Hepatic stellate cell (primary cell): ENCODE measurements at regions not wholly inside any gene's neighbourhood (a gene's known extent, or its start where the extent isn't known, plus 50 kb on each side); places are given as distances from the start of the nearest gene placed in this dataset.

Experiments
- DNase-seq: peaks from one replicate; pipeline ENCODE4 v3.0.0; 2011; ENCODE audit warnings: low spot score

DNA sequence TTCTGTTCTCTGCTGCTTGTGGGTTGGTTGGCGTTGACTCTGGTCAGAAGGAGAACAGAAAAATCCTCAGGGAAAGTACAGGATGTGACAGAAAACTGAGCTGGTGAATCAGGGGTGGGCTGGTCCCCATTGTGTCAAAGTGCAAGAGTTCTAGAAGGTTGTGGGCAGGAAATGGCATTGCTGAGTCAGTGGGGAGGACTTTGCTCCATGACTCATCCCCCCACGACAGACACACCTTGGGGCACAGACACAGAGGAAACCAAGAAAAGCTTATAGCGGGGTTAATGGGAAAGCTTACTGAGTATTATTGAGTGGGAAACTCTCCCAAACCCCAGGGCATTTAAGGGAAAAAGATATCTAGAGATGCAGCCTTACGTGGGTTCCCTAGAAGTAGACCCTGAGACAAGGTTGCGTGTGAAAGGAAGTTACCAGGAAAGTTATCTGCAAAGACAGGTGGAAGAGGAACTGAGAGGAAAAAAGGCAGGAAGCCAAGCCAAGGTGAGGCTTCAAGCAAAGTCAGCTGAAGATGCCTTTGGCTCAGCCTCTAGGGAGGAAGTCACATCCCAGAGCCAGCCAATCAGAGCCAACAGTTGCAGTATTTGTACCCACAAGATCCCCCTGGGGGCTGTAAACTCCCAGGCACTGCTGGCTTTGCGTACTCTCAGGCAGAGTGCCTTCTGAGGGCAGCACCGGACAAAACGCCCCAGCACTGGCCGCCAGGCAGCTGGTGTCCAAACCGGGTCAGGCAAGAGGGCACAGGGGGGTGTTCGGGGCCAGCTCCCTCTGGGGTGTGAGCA, 86.4 kb downstream of the FOXL1 start:
- DNase-seq, result peak; percentile 85

DNA sequence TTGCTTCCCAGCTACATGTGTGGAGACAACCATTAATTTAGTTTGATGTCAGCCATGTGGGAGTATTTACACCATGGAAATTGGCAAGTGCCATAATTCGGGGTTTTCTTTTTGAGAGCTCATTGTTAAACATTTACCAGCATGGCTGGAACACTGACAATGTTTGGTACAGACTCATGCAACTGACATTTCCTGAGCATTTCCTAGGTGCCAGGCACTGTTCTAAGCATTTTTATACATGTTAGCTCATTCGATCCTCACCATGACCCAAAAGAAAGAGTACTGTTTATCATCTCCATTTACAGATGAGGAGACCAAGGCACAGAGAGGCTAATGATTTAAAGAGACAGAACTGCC, 86.9 kb downstream of the FOXL1 start:
- DNase-seq, result no peak

DNA sequence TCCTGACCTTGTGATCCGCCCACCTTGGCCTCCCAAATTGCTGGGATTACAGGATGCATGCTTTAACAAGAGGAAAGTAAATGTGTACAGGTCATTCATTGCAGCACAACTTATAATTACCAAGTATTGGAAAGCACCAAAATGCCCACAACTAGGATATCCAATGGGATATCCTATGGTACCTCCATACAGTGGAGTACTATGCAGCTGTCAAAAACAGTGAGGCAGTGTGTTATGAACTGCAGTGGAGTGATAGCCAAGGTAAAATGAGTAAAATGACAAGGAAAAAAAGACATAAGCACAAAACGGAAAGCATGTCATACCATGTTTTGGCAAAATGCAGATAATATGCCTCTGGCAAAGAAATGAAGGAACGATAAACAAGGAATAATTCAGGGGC, 87.6 kb downstream of the FOXL1 start:
- no peak for DNase-seq

DNA sequence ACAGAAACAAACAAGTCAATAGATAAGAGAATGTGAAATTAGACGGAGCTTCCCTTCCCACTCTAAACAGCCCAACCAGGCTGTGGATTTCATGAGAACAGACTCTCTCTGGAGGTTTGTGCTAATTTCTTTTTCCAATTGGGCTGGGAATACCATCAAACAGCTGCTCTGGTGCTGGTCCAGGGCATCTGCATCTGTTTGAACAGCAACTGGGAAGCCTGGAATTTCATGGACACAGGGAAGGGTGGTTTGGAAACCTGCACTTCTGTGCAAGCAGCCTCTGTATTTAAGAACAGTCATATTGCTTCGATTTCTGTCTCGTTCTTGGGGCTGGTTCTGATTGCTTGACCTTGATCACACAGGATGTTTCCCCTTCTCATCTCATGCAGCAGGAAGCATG, 88.7 kb downstream of the FOXL1 start:
- no peak for DNase-seq

DNA sequence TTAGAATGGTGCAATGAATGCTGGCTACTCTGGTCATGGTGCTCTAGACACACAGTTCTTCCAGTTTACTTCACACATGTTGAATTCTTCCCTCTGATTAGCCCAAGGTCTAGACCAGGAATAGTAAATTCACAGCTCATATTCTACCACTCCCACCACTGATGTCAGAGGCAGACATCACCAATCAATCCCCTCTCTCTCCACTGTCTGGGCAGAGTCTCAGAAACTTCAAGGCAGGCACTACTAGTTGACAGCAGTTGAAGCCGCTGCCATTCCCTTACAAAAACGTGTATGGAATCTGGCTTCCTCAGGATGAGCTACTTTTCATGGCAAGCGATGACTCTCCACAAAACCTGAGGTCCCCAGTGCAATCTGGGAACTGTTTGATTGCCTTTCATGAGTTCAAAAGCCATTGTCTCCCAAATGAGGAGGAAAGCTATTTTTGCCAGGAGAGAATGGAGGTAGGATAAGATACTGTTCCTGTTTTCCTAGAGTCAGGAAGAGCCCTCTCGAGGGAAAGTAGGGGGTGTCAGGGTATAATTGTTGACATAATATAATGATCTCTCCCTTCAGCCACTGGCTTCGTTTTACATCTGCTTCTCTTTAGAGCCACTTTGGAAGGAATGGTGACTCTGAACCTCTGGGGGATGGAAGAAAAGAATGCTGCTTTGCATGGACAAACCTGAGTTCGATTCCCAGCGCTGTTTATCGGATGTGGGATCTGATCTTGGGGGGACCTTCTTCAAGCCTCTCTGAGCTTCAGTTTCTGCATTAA, 90.0 kb downstream of the FOXL1 start:
- DNase-seq, result no peak

DNA sequence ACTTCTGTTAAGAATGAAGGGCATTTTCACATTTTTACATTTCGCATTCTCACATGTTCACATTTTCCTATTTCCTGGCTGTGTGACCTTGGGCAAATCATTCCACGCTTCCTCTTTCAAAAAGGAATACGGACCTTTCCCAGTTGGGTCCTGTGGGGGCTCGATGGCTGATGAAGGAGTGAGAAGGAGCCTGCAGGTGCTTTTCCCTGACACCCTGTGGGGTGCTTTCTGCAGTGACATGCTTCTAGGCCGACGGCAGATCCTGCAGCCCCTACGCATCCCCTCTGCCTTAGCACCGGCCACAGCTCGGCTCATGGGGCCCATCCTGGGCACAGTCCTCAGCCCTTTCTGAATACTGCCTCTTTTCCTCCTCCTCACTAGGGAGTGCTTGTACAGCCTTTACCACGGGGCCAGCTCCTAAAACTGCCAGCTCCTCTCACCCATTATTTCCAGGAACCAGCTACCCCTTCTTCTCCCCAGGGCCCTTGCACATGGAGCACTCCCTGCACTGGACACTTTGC, 91.0 kb downstream of the FOXL1 start:
- no peak for DNase-seq

DNA sequence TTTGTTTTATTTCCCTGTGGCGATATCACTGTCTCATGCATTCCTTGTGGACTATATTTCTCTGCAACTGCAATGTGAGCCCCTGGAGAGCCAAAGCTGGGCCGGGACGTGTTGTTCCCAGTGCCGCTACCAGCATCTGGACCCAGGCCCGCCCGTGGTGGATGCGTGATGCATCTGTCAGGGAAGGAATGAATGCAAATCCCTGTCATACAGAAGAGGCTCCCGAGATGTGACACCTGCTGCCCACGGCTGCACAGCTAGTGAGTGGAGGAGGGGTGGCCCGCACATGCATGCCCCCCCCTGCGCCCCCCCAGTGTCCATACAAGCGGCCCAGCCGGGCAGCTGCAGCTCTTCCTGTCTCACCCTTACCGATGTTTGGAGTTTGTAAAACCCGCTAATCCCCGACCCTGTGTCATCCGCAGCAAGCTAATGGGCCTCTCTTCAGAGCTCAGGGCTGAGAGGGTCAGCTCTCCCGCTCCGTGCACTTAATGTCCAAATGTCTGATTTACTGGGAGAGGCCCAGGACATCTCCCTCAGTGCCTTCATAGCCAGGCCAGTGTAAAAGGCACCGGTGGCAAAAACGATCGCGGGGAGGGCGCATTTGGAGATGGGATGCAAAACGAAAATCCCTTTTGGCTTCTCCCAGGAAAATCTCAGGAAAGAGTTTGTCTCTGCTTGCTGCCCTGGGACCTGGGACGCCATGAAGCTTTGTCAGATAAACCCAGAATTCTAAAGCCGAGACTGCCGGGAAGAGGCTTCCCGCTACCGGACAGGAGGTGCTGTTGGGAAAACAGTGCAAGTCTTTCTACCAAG, 91.8 kb downstream of the FOXL1 start:
- DNase-seq, result no peak

DNA sequence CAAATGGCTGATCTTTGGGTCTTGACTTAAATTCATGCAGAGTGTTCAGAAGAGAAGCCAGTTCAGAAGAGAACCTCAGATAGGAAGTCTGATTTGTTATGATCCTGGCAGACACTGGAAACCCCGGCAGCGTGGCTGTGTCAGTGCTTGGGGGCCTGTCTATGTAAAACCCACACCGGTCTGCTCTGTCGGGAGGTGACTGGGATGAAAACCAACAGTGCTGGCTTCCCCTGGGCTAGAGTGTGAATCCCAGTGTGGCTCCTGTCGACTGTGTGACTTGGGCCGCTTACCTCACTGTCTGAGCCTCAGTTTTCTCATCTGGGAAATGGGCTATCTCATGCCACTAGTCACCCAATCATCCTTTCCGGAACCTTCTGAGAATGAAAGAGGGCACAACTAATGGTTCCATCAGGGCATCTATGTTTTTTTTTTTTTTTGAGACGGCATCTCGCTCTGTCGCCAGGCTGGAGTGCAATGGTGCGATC, 92.4 kb downstream of the FOXL1 start:
- no peak for DNase-seq

DNA sequence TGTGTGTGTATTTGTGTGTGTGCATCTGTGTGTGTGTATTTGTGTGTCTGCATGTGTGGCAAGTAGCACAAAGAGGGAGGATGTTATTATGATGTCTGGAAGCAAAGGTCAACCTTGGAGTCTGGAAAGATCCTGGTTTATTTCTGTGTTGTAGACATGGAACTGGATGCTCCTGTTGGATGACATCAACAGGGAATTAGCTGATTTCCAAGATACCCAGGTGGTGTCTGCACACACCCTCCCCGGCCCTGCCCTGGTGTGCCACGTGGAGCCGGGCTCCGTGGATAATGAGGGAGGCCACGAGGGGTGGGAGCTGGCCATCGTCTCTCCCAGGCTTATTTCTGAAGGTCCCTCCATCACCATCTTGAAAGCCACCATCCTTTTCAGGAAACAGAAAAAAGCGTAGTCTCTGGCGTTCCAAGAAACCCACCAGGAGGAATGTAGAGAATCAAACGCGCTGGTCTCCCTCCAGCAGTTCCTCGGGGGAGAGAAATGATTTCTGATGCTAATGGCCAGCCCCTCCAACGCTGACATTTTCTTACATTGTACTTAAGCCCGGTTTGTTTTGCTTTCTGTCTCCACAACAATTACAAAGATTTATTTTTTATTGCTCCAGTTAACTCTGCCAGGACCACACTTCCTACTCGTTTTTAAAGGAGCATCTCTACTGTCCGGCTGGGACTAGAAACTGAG, 93.3 kb downstream of the FOXL1 start:
- DNase-seq, result no peak

DNA sequence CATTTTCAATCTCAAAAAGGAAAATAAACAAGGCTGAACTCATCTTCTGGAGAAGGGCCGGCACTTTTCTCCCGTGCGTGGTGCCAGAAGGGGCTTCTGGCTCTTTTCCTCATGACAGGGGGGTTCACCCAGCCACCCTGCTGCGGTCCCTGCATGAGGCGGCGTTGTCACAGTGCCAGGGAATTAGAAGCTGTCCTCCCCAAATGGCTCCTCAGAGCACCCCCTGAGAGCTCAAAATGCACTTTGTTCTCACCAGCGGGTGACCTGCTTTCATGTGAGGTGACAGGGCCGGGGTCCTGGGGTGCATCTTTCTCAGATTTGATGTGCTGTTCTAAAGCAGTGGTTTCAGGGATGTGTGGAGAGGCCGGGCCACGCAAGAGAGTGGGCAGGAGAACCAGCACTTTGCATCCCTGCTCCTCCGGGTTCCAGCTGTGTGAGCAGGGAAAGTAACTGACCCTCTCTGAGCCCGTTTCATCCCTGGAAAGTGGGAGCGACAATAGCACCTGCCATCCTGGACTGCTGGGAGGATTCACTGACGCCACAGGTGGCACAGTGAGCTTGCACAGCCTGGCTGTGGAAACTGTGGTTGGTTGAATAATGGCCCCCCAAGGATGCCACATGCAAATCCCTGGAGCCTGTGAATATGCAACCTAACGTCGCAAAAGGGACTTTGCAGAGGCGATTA, 94.0 kb downstream of the FOXL1 start:
- DNase-seq, result no peak

DNA sequence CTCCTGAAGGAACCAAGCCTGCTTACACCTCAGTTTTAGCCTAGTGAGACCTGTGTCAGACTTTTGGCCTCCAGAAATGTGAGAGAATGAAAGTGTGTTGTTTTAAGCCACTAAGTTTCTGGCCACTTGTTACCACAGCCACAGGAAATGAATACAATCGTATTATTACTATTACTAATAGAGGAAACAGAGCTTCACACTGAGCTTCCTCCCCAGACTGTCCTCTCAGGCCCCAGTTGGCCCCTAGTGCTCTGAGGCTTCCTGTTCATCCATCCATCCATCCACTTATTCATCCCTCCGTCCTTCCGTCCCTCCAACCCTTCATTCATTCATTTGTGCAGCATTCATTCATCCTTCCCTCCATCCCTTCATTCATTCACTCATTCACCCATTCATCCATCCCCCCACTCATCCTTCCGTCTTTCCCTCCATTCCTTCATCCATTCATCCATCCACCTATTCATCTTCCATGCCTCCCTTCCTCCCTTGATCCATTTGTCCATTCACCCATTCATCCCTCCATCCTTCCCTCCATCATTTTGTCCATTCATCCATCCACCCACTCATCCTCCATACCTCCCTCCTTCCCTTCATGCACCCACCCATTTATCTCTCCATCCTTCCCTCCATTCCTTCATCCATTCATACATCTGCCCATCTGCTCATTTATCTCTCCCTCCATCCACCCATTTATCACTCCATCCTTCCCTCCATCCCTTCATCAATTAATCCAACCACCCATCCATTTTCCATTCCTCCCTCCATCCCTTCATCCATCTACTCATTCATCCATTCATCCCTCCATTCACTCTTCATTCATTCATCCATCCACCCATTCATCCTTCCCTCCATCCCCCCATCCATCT, 95.0 kb downstream of the FOXL1 start:
- DNase-seq, result no peak

DNA sequence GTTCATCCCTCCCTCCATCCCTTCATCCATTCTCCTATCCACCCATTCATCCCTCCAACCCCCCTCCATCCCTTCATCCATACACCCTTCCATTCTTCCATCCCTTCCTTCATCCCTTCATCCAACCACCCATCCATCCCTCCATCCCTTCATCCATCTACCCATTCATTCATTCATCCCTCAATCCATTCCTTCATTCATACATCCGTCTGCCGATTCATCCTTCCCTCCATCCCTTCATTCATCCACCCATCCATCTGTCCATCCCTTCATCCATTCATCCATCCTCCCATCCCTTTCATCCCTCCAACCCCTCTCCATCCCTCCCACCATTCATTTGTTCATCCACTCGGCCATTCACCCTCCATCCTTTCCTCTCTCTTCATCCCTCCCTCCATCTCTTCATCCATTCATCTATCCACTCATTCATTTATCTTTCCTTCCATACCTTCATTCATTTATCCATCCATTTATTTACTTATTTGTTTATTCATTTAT, 95.7 kb downstream of the FOXL1 start:
- no peak for DNase-seq

DNA sequence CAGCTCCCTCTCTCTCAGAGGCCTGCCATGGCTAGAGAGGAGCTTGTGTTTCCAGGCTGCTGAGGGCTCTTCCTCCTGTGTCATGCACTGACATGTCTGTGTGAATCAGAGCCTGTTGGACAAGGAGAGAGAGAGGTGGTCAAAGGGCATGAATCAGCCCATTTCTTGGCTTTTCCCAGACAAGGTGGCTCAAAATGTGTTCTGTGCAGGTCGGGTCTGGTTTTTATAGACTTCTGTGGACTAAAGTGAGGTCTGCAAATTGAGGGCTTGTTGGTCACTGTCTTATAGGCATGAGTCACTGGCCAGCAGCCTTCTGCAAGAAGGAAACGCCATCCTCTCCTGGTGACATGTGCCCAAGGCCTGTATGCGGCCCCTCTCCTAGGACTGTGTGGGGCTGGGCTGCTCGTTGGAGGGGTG, 97.9 kb downstream of the FOXL1 start:
- peak; percentile 69 for DNase-seq

DNA sequence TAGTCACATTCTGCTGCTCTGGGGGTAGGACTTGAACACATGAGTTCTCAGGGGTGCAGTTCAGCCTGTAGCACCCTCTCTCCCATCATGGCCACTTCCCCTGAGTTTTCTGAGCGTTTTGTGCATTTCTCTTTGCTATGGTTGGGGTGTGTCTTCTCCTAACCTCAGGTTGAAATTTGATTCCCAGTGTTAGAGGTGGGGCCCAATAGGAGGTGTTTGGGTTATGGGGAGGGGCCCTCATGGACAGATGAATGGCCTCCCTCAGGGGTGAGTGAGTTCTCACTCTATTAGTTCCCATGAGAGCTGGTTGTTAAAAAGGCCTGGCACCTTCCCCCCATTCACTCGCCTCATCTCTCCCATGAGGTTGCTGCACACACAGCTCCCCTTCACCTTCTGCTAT, 101.1 kb downstream of the FOXL1 start:
- DNase-seq, result no peak

DNA sequence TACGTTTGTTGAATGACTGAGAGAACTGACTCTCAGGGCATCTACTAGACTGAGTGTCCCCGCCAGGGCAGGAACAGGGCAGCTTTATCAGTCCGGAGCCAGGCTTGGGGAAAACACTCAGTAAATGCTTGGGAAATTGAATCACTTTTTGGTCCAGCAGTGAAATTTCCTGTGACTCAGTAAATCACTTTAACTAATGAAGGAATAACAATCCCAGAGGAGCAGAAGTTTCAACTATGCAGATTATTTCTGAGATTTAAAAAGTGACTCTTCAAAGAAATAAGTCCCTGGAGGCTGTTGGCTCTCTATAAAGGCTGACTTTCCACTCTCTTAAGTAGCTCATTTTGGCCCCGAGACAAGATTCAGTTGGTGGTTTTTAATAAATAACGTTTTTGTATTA, 101.8 kb downstream of the FOXL1 start:
- DNase-seq, result peak; percentile 80

DNA sequence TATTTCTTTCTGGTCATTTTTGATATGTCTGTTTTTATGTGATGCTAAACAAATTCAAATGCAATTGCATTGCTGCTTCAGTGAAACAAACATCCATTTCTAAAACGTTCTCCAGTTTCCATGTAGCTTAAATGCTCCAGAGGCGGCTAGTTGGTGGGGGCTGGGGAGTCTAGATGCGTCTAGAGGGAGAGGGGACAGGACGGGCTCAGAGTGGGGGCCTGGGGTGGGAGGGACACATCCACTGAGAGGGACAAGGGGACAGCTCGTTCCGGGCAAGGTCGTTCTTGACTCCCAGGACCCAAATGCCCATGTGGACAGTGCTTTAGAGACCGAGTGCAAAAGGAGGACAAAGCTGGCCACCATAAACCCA, 102.3 kb downstream of the FOXL1 start:
- no peak for DNase-seq

DNA sequence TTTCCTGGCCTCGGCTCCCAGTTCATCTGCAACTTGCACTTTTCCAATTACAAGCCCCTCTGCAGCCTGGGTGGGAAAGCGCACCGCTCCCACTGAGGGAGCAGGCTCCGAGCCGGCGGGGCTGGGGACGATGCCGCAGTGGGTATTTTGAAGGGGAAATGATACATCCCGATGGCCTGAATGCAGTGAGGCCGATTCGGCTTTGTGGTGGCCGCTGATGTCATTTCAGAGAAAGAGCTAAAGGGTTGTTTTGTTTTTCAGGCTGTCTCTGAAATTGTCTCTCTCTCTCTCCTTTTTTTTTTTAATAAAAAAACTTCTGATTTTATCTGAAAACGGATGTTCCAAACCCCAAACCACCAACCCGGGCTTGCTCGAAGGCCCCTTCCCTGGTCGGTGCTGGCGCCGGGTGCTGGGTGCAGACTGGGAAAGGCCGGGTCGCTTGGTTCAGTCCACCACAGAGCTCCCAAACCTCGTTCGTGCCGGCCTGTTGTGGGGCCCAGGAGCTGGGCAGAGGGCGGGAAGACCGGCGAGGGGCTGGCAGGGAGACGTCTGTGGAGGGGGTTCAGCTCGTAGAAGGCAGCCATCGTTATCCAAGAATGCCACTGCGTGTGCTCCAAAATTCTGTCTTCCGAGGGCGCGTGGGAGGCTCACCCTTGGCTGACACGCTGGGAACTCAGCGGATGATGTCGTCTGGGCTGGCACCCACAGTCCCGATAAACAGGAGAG, 102.8 kb downstream of the FOXL1 start:
- DNase-seq, result peak; percentile 77

DNA sequence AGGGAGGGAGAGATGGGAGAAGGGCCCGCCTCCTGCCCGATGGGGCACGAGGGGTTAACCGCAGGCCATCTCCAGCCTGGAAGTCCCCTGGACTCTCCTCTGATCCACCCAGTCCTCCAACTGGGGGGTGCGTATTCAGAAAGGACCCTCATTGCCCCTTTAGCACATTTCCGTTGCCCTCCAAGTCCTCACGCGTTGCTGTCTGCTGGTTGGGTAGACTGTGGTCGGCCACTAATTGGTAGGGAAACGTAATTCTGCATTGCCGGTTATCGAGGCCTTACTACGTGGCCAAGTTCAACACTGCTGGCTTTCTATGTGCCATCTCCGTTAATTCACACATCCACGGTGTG, 103.4 kb downstream of the FOXL1 start:
- no peak for DNase-seq

DNA sequence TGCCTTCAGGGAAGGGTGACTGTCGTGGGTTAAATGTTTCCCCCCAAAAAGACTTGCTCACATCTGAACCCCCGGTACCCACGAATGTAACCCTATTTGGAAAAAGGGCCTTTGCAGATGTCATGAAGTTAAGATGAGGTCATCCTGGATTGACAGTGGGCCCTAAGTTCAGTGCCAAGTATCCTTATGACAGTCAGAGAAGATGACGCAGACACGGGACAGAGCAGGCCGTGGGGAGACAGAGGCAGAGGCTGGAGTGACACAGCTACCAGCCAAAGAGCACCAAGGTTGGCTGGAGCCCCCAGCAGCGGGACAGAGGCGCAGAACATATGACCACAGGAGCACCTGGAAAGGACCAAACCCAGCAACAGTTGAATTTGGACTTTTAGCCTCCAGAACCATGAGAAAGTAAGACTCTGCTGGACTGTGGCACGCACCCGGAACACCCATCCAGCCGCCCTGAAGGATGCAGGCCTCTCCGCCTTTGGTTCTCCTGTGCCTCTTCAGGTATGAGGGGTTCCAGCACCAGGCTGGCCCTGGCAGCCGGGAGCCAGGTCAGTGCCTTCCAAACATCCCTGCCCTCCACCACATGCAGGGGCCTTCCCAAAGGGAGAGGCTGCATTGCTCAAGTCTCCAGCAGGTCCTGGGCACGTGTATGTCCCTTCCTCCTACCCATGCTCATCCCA, 104.0 kb downstream of the FOXL1 start:
- no peak for DNase-seq
